ENCODE measurements at regions not wholly inside any gene's neighbourhood (a gene's known extent, or its start where the extent isn't known, plus 50 kb on each side); places are given as distances from the start of the nearest gene placed in this dataset.

- no peak for TF ChIP-seq CTCF (IDR thresholded peaks at IDR 0.05; ENCODE audit: low read depth, low read length, poor library complexity, severe bottlenecking)
- no peak for TF ChIP-seq EZH2phosphoT487 (IDR thresholded peaks at IDR 0.05; ENCODE audit: borderline replicate concordance, low read length)
Observed at GRCh38 chr22:46073683-46074504, 76.4 kb upstream of the PPARA start.
